Upper lobe of left lung (tissue), 6 donors: ENCODE measurements at regions not wholly inside any gene's neighbourhood (a gene's known extent, or its start where the extent isn't known, plus 50 kb on each side); places are given as distances from the start of the nearest gene placed in this dataset.

Experiments used
- ATAC-seq, 2 donors: fragments of 200-7000 bp; cut with Tn5 transposase; one replicate each; pipeline ENCODE4 v1.9.1; 2022; ENCODE audit warnings: mild to moderate bottlenecking in 2 of 2, moderate library complexity in 2 of 2; ENCODE audit not compliant: low FRiP score in 2 of 2
- DNase-seq, 2 donors: peaks; one replicate each; pipeline ENCODE4 v3.0.0-alpha.2; 2019 to 2020
- H3K27ac ChIP-seq, 4 donors: fragments of 200-600 bp; sonication (generic); one replicate each; pipeline ENCODE4 v1.5.1; 2016 to 2019
- H3K27me3 ChIP-seq, 4 donors: fragments of 200-600 bp; sonication (generic); one replicate each; pipeline ENCODE4 v1.5.1; 2017 to 2019
- H3K36me3 ChIP-seq, 4 donors: fragments of 200-600 bp; sonication (generic); one replicate each; pipeline ENCODE4 v1.5.1; 2016 to 2019
- H3K4me1 ChIP-seq, 4 donors: fragments of 200-600 bp; sonication (generic); one replicate each; pipeline ENCODE4 v1.5.1; 2018 to 2019
- H3K4me3 ChIP-seq, 4 donors: fragments of 200-600 bp; sonication (generic); one replicate each; pipeline ENCODE4 v1.5.1; 2017 to 2019; ENCODE audit warnings: mild to moderate bottlenecking in 2 of 4, moderate library complexity in 1 of 4
- H3K9me3 ChIP-seq, 4 donors: fragments of 200-600 bp; sonication (generic); one replicate each; pipeline ENCODE4 v1.5.1; 2018 to 2019
- EP300 ChIP-seq, 4 donors: sonication (generic); formaldehyde crosslinking; IDR thresholded peaks; one replicate each; pipeline ENCODE4 v1.5.1; 2017; ENCODE audit warnings: antibody characterized with exemption in 4 of 4, control low read depth in 2 of 4
- POLR2A ChIP-seq, 4 donors: fragments of 450-650 bp; IDR thresholded peaks; one replicate each; pipeline ENCODE4 v1.5.1; 2016 to 2017; ENCODE audit warnings: antibody characterized with exemption in 4 of 4, mild to moderate bottlenecking in 2 of 4
- POLR2AphosphoS5 ChIP-seq, 2 donors: sonication (generic); formaldehyde crosslinking; IDR thresholded peaks; one replicate each; pipeline ENCODE4 v1.5.1; 2017; ENCODE audit warnings: antibody characterized with exemption in 2 of 2
- WGBS, 2 donors: methylation state at CpG; one replicate each; pipeline ENCODE4 v1.1.5; 2017 to 2018; 5-methylcytosine and 5-hydroxymethylcytosine counted together
- TF ChIP-seq, protein P1 (sequence below), 6 experiments: fragments of 450-650 bp in 4 of 6; fragments of 200-600 bp in 2 of 6; sonication (generic) in 2 of 6; IDR thresholded peaks; one replicate each; pipeline ENCODE4 v1.5.1; 2016 to 2019; ENCODE audit warnings: antibody characterized with exemption in 6 of 6
- donor health status: DM: no; HTN: no; CAD: no; lungs with moderate emphysema.
- donor health status: DM: no; HTN: yes; CAD: no; lungs with severe emphysema.

DNA sequence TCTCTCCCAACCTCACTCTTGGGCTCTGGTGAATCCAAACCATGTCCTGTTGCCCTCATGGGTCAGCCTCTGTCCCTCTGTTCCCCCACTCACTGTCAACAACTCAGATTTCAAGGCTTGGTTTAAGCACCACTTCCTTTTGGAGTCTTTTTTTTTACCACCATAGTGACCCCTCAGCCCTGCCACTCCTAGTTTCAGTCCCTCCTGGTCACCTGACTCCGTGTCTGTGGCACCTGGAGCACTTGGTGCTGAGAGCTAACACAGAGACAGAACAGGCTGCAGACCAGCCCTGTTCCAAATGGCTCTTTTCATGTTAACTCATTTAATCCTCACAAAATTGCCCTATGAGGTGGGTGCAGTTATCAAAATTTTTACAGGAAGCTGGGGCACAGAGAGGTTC, 53.6 kb upstream of the SMNDC1 start:
- no peak overlapping the region for H3K4me3 ChIP-seq
- H3K36me3 ChIP-seq: no peaks in the 10 kb centered on the region
- peaks cover 14 to 29% (median 20%) of the 10 kb centered on the region in 4 donors for H3K4me1 ChIP-seq
- H3K9me3 ChIP-seq: no peaks in the 10 kb centered on the region
- DNase-seq (no peak), ATAC-seq (no peak)
- 67 to 80% methylated on average over 1 of the region's 1 CpG for WGBS, 2 donors
- TF ChIP-seq POLR2AphosphoS5 (IDR thresholded peaks at IDR 0.05) (no peak), EP300 (IDR thresholded peaks at IDR 0.05) (no peak), POLR2A (IDR thresholded peaks at IDR 0.05) (no peak)
- TF ChIP-seq, protein P1, sequence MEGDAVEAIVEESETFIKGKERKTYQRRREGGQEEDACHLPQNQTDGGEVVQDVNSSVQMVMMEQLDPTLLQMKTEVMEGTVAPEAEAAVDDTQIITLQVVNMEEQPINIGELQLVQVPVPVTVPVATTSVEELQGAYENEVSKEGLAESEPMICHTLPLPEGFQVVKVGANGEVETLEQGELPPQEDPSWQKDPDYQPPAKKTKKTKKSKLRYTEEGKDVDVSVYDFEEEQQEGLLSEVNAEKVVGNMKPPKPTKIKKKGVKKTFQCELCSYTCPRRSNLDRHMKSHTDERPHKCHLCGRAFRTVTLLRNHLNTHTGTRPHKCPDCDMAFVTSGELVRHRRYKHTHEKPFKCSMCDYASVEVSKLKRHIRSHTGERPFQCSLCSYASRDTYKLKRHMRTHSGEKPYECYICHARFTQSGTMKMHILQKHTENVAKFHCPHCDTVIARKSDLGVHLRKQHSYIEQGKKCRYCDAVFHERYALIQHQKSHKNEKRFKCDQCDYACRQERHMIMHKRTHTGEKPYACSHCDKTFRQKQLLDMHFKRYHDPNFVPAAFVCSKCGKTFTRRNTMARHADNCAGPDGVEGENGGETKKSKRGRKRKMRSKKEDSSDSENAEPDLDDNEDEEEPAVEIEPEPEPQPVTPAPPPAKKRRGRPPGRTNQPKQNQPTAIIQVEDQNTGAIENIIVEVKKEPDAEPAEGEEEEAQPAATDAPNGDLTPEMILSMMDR (IDR thresholded peaks at IDR 0.05): no peak
- no peaks in the 10 kb centered on the region for H3K27me3 ChIP-seq
- peak overlapping the region in 1 of 4 donors; percentile 64 for H3K27ac ChIP-seq

DNA sequence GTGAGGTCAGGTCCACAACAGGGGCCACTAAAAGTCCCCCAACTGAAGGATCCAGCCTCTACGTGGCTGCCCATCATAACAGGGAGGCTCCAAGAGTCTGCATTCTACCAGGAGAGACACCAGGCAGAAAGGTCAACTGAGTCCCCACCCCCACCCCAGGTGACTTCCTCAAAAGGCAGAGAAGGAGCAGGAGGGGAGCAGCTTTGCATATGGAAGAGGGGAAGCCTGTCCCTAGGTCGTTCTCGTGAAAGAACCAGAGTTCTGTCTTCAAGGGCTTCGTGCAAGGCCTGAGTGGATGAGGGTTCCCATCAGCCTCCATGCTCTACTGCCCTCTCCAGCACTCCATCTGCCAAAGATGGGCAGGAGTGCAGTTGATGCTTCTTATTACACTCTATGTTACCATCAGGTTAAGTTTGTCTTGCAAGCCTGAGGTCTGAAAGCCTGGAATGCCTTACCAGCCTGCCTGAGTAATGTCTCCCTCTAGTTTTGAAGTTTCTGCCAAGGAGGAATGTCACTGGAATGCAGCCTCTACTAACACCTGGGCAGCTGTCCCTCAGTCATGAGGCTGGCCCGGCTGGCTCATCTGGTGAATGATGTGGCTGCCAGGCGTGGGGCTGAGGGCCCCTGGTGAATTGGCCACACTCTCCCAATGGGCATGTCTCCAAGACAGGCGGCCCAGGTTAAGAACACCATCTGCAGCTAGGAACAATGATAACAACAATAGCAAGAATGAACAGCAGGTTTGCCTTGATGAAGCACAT, 54.3 kb upstream of the SMNDC1 start:
- WGBS, 2 donors: 63 to 81% methylated on average over 7 of the region's 7 CpGs
- H3K36me3 ChIP-seq: no peaks in the 10 kb centered on the region
- TF ChIP-seq POLR2A (IDR thresholded peaks at IDR 0.05) (no peak), POLR2AphosphoS5 (IDR thresholded peaks at IDR 0.05) (no peak), EP300 (IDR thresholded peaks at IDR 0.05) (no peak)
- TF ChIP-seq, protein P1 (IDR thresholded peaks at IDR 0.05): no peak
- no peaks in the 10 kb centered on the region for H3K9me3 ChIP-seq
- peak in 1 of 2 donors; percentile 22 for DNase-seq
- no peaks in the 10 kb centered on the region for H3K27me3 ChIP-seq
- no peak overlapping the region for H3K4me3 ChIP-seq
- ATAC-seq: no peak
- no peak overlapping the region for H3K27ac ChIP-seq
- H3K4me1 ChIP-seq: peaks cover 7 to 25% (median 15%) of the 10 kb centered on the region in 4 donors

DNA sequence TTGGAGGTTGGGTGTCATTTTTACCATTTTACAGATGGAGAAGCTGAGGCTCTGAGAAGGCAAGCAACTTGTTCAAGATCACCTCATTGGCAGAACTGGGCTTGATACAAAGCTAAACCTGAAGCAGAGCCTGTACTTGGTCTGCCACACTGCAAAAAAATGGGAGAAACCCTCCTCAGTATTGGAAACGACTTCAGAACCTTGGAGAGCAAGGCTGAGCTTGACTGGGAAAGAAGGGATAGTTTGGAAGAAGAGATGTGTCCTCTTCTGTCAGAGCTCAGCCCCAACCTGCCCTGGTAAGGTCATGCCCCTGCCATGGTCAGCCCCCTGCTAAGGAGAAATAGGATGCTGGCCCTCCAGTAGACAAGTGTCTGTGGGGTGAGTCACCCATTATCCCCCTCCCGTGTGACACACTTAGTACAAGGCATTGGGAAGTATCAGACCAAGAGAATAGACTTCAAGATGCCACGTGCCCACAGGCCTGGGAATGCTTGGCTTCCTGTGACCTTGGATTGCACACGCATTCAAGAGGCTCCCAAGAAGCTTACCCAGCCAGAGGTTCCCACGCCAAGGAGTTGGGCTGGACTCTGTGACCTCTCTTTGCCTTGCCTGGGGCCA, 56.2 kb upstream of the SMNDC1 start:
- Histone ChIP-seq H3K36me3 (no peaks in the 10 kb centered on the region), H3K9me3 (no peaks in the 10 kb centered on the region), H3K27me3 (no peaks in the 10 kb centered on the region), H3K4me3 (no peak overlapping the region), H3K27ac (no peak overlapping the region), H3K4me1 (peaks cover 5 to 18% (median 10%) of the 10 kb centered on the region in 4 donors)
- DNase-seq (no peak), ATAC-seq (no peak)
- WGBS, 2 donors: 68 to 94% methylated on average over 4 to 5 of the region's 5 CpGs
- TF ChIP-seq POLR2A (IDR thresholded peaks at IDR 0.05): no peak
- TF ChIP-seq, protein P1 (IDR thresholded peaks at IDR 0.05): no peak
- TF ChIP-seq POLR2AphosphoS5 (IDR thresholded peaks at IDR 0.05): no peak
- TF ChIP-seq EP300 (IDR thresholded peaks at IDR 0.05): no peak

DNA sequence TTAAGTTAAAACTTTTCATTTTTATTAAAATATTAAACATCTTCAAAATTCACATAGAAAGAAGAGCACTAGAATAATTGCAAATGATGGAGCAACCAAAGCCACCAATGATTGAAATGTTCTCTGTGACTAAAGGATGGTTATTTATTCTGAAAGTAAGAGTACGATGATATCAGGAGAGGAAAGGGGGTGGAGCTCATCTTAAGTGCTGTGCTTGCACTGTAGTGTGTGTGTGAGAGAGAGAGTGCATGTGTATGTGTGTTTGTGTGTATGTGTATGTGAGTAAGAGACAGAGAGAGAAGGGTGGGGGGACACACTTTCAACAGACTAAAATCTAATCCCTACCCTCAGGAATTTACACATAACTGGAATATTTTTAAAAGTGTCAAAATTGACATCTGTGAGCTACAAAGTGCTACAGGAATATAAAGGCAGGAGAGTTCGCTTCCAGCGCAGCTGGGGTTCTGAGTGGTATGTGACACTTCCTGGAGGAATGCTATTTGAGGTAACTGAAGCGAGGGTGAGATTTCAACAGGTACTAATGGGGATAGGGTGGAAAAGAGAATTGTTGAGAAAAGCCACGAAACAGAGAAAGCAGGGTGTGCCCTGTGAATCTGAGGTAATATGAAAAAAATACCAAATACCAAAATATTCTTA, 57.2 kb upstream of the SMNDC1 start:
- Histone ChIP-seq H3K4me1 (peaks cover 5 to 13% (median 9%) of the 10 kb centered on the region in 4 donors), H3K4me3 (no peak overlapping the region), H3K27ac (no peak overlapping the region), H3K27me3 (no peaks in the 10 kb centered on the region), H3K9me3 (no peaks in the 10 kb centered on the region), H3K36me3 (no peaks in the 10 kb centered on the region)
- ATAC-seq (no peak), DNase-seq (no peak)
- no peak for TF ChIP-seq EP300 (IDR thresholded peaks at IDR 0.05)
- TF ChIP-seq, protein P1 (IDR thresholded peaks at IDR 0.05): no peak
- TF ChIP-seq POLR2A (IDR thresholded peaks at IDR 0.05): no peak
- no peak for TF ChIP-seq POLR2AphosphoS5 (IDR thresholded peaks at IDR 0.05)
- 56 to 59% methylated on average over 5 of the region's 5 CpGs for WGBS, 2 donors
